Panc1 (cell line): ENCODE measurements at regions not wholly inside any gene's neighbourhood (a gene's known extent, or its start where the extent isn't known, plus 50 kb on each side); places are given as distances from the start of the nearest gene placed in this dataset.

Source experiments
- ATAC-seq: fragments of 200-7000 bp; cut with Tn5 transposase; 2 replicates; pipeline ENCODE4 v1.9.1; 2020; ENCODE audit warnings: mild to moderate bottlenecking, moderate library complexity
- BruUV-seq: library from RNA; stranded (reverse); fragments of 400-500 nt; replicated peaks from 2 replicates; lab custom pipeline; 2021; lab: Mats Ljungman, UMichigan
- CTCF ChIA-PET: fragments of 300-600 bp; sonication (Branson Sonifier 250); formaldehyde crosslinking; loops from one replicate; lab custom pipeline; 2022; ENCODE audit warnings: antibody characterized with exemption; lab: Charles Lee
- POLR2A ChIA-PET: fragments of 300-600 bp; sonication (Branson Sonifier 250); formaldehyde crosslinking; loops from one replicate; lab custom pipeline; 2022; ENCODE audit warnings: antibody characterized with exemption; lab: Charles Lee
- DNase-seq: peaks from one replicate; pipeline ENCODE4 v3.0.0-alpha.2; 2010; ENCODE audit warnings: low read depth, low spot score
- H3K27ac ChIP-seq: 2 replicates; pipeline ENCODE4 v1.5.1; 2011; ENCODE audit warnings: mild to moderate bottlenecking, low read length, inconsistent platforms
- H3K27me3 ChIP-seq: fragments of 200-500 bp; sonication (Bioruptor generic); 2 replicates; pipeline ENCODE4 v1.6.0; 2014; ENCODE audit warnings: low read length, inconsistent platforms; ENCODE audit not compliant: control insufficient read depth, insufficient read depth
- H3K36me3 ChIP-seq: fragments of 200-500 bp; sonication (Bioruptor generic); 2 replicates; pipeline ENCODE4 v1.5.1; 2014; ENCODE audit warnings: inconsistent platforms, mild to moderate bottlenecking, low read length, moderate library complexity; ENCODE audit not compliant: control insufficient read depth, insufficient read depth
- H3K4me1 ChIP-seq: 2 replicates; pipeline ENCODE4 v1.5.1; 2011; ENCODE audit warnings: inconsistent platforms, mild to moderate bottlenecking, low read length, moderate library complexity; ENCODE audit not compliant: control insufficient read depth, insufficient read depth
- H3K4me3 ChIP-seq, 2 experiments: 2 replicates each; pipeline ENCODE4 v1.5.1; 2011 to 2012; ENCODE audit warnings: low read depth in 2 of 2, low read length in 2 of 2, mild to moderate bottlenecking in 2 of 2, inconsistent platforms in 1 of 2, moderate library complexity in 1 of 2
- H3K9me3 ChIP-seq: fragments of 200-500 bp; sonication (Bioruptor generic); 2 replicates; pipeline ENCODE4 v1.5.1; 2014; ENCODE audit warnings: low read depth, mild to moderate bottlenecking, inconsistent platforms, low read length, moderate library complexity; ENCODE audit not compliant: control insufficient read depth, insufficient read depth
- POLR2AphosphoS5 ChIP-seq: IDR thresholded peaks from 2 replicates; pipeline ENCODE4 v1.6.1; 2012; ENCODE audit warnings: mild to moderate bottlenecking, low read depth, low read length, moderate library complexity
- REST ChIP-seq, 2 experiments: IDR thresholded peaks; 2 replicates each; pipeline ENCODE4 v1.6.1; 2011 to 2012; ENCODE audit warnings: low read depth in 2 of 2, control low read depth in 1 of 2, low read length in 1 of 2, mild to moderate bottlenecking in 1 of 2, moderate library complexity in 1 of 2; ENCODE audit not compliant: insufficient read depth in 1 of 2
- SIN3A ChIP-seq: IDR thresholded peaks from 2 replicates; pipeline ENCODE4 v1.6.1; 2012; ENCODE audit warnings: low read depth, mild to moderate bottlenecking, low read length, moderate library complexity, borderline replicate concordance; ENCODE audit not compliant: insufficient read depth
- TCF7L2 ChIP-seq: IDR thresholded peaks from 2 replicates; pipeline ENCODE4 v1.6.1; 2011; ENCODE audit warnings: mild to moderate bottlenecking, low read depth, low read length, inconsistent platforms
- in situ Hi-C: cut with HindIII; loops from 2 replicates; pipeline ENCODE4 v1.10.0; 2016; ENCODE audit warnings: low sequenced_read_pairs, low pct_unique_long_range_greater_than_20kb
- intact Hi-C: fragments of 100-400 bp; cut with micrococcal nuclease; formaldehyde crosslinking; loops from one replicate; pipeline ENCODE4 v1.10.0; 2022; ENCODE audit not compliant: unreplicated experiment
- TF ChIP-seq, protein P1 (sequence below): fragments of 450-650 bp; IDR thresholded peaks from 2 replicates; pipeline ENCODE4 v1.5.1; 2017; ENCODE audit warnings: mild to moderate bottlenecking

GRCh38 chr5:107301999-107302398 is 368.7 kb downstream of the EFNA5 start:
- no peaks in the 10 kb centered on the region; the same call in 1 of the 2 replicates for H3K4me1 ChIP-seq
- no peak overlapping the region for H3K4me3 ChIP-seq
- ATAC-seq (no peak), DNase-seq (no peak)
- POLR2A ChIA-PET: no interaction called here
- no peak overlapping the region for H3K27ac ChIP-seq
- H3K36me3 ChIP-seq: no peaks in the 10 kb centered on the region
- H3K9me3 ChIP-seq: no peaks in the 10 kb centered on the region
- CTCF ChIA-PET: no interaction called here
- in situ Hi-C loops (no loop called here), intact Hi-C loops (no loop called here)
- H3K27me3 ChIP-seq: no peaks in the 10 kb centered on the region
- TF ChIP-seq TCF7L2: no peak
- no peak for TF ChIP-seq REST (IDR thresholded peaks at IDR 0.05; ENCODE audit: insufficient read depth in 1 of 2, low read depth in 2 of 2, low read length in 1 of 2)
- TF ChIP-seq, protein P1, sequence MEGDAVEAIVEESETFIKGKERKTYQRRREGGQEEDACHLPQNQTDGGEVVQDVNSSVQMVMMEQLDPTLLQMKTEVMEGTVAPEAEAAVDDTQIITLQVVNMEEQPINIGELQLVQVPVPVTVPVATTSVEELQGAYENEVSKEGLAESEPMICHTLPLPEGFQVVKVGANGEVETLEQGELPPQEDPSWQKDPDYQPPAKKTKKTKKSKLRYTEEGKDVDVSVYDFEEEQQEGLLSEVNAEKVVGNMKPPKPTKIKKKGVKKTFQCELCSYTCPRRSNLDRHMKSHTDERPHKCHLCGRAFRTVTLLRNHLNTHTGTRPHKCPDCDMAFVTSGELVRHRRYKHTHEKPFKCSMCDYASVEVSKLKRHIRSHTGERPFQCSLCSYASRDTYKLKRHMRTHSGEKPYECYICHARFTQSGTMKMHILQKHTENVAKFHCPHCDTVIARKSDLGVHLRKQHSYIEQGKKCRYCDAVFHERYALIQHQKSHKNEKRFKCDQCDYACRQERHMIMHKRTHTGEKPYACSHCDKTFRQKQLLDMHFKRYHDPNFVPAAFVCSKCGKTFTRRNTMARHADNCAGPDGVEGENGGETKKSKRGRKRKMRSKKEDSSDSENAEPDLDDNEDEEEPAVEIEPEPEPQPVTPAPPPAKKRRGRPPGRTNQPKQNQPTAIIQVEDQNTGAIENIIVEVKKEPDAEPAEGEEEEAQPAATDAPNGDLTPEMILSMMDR: no peak
- no peak for TF ChIP-seq POLR2AphosphoS5
- no peak for TF ChIP-seq SIN3A
- no TSS peak for BruUV-seq

DNA sequence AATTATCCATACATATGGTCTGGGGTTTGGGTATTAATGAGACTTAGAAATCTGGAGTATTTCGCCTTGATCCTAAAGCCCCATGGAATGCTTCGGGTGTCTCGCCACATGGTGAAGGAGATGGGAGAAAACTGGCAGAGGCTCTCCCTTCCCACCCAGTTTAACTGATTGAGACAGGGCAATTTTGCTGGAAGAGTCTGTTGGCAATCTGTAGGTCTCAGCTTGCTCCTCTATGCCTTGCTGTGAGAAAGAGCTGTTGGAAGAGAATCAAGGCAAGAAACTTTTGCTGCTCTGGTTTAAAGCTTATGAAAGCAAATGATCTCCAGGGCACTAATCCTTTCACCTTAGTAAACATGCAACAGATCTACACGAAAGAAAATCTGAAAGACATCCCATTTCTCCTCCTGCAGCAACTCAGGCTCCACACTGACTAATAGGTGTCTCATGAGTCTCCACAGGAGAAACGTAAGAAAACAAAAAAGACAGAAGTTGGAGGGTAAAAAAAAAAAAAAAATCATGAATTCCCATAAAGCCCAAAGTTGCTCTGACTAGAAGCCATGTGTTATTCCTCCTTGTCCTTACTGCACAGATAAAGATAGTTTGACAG is 369.9 kb downstream of the EFNA5 start:
- Histone ChIP-seq H3K36me3 (no peaks in the 10 kb centered on the region), H3K27ac (no peak overlapping the region), H3K9me3 (no peaks in the 10 kb centered on the region), H3K4me3 (no peak overlapping the region), H3K4me1 (no peaks in the 10 kb centered on the region), H3K27me3 (no peaks in the 10 kb centered on the region)
- in situ Hi-C loops (no loop called here), intact Hi-C loops (no loop called here)
- BruUV-seq: no TSS peak
- no peak for TF ChIP-seq SIN3A
- TF ChIP-seq POLR2AphosphoS5: no peak
- no peak for TF ChIP-seq REST (IDR thresholded peaks at IDR 0.05; ENCODE audit: insufficient read depth in 1 of 2, low read depth in 2 of 2, low read length in 1 of 2)
- TF ChIP-seq TCF7L2: no peak
- TF ChIP-seq, protein P1: no peak
- DNase-seq: no peak
- ChIA-PET CTCF (no interaction called here), POLR2A (no interaction called here)
- no peak for ATAC-seq
